HG03280 (cell line): ENCODE measurements at regions not wholly inside any gene's neighbourhood (a gene's known extent, or its start where the extent isn't known, plus 50 kb on each side); places are given as distances from the start of the nearest gene placed in this dataset.
"Not testable (repeated sequence)": the region's sequence is repeated elsewhere in the genome, so short reads cannot be mapped to it uniquely, and the experiment has no call there.

Experiments
- ATAC-seq: cut with Tn5 transposase; IDR thresholded peaks from one replicate; pipeline ENCODE4 v1.9.1; 2021; ENCODE audit warnings: mild to moderate bottlenecking, moderate library complexity; ENCODE audit not compliant: unreplicated experiment

GRCh38 chr2:215833531-215834162 lies 179.7 kb downstream of the MREG start:
- ATAC-seq, result no peak

- no peak for ATAC-seq
Measured at GRCh38 chr2:215832791-215833190, 180.6 kb downstream of the MREG start.

- no peak for ATAC-seq
Measured at GRCh38 chr2:215831296-215831913, 181.9 kb downstream of the MREG start.

GRCh38 chr2:215830304-215830703 lies 183.0 kb downstream of the MREG start:
- ATAC-seq, result no peak

GRCh38 chr2:215829261-215829660 lies 184.1 kb downstream of the MREG start:
- no peak for ATAC-seq

- ATAC-seq, result peak; percentile 92
Measured at GRCh38 chr2:215828528-215829184, 184.7 kb downstream of the MREG start.

GRCh38 chr2:215826838-215827441 lies 186.4 kb downstream of the MREG start:
- ATAC-seq, result no peak

- no peak for ATAC-seq
Measured at GRCh38 chr2:215826376-215826775, 187.0 kb downstream of the MREG start.

- ATAC-seq, result no peak
Measured at GRCh38 chr2:215825707-215826106, 187.6 kb downstream of the MREG start.

GRCh38 chr2:215821298-215821697 lies 192.1 kb downstream of the MREG start:
- ATAC-seq, result not testable (repeated sequence)

- not testable (repeated sequence) for ATAC-seq
Measured at GRCh38 chr2:215819713-215820112, 193.6 kb downstream of the MREG start.

GRCh38 chr2:215817046-215817445 lies 196.3 kb downstream of the MREG start:
- no peak for ATAC-seq

GRCh38 chr2:215816424-215816823 lies 196.9 kb downstream of the MREG start:
- ATAC-seq, result no peak

GRCh38 chr2:215815960-215816359 lies 197.4 kb downstream of the MREG start:
- ATAC-seq, result no peak

- ATAC-seq, result no peak
Measured at GRCh38 chr2:215812966-215813365, 200.4 kb downstream of the MREG start.

- peak; percentile 95 for ATAC-seq
Measured at GRCh38 chr2:215811409-215812345, 201.7 kb downstream of the MREG start.

- peak; percentile 25 for ATAC-seq
Measured at GRCh38 chr2:215811003-215811402, 202.3 kb downstream of the MREG start.

- ATAC-seq, result no peak
Measured at GRCh38 chr2:215808996-215809395, 204.4 kb downstream of the MREG start.

- no peak for ATAC-seq
Measured at GRCh38 chr2:215808194-215808593, 205.2 kb downstream of the MREG start.

GRCh38 chr2:215805493-215805892 lies 207.9 kb downstream of the MREG start:
- ATAC-seq, result no peak

- ATAC-seq, result no peak
Measured at GRCh38 chr2:215803150-215803549, 210.2 kb downstream of the MREG start.
